ENCODE measurements at regions not wholly inside any gene's neighbourhood (a gene's known extent, or its start where the extent isn't known, plus 50 kb on each side); places are given as distances from the start of the nearest gene placed in this dataset.

- no peak for TF ChIP-seq FOSL1 (IDR thresholded peaks at IDR 0.05; ENCODE audit: low read depth)
- no peak for TF ChIP-seq CEBPB (IDR thresholded peaks at IDR 0.05; ENCODE audit: low read depth)
- TF ChIP-seq CTCF (IDR thresholded peaks at IDR 0.05 in 2 of 3, conservative IDR thresholded peaks at IDR 0.05 in 1 of 3; ENCODE audit: borderline replicate concordance in 1 of 3, insufficient read depth in 1 of 3, low read depth in 2 of 3, low read length in 2 of 3), result no peak
- TF ChIP-seq YY1 (IDR thresholded peaks at IDR 0.05; ENCODE audit: extremely low read depth, insufficient replicate concordance, low read depth, low read length), result no peak
- TF ChIP-seq POLR2A (IDR thresholded peaks at IDR 0.05; ENCODE audit: borderline replicate concordance, extremely low read depth, insufficient read depth, insufficient read length), result no peak
- TF ChIP-seq JUND (IDR thresholded peaks at IDR 0.05), result no peak
- no peak for TF ChIP-seq TCF7L2 (IDR thresholded peaks at IDR 0.05; ENCODE audit: borderline replicate concordance, extremely low read depth, insufficient read depth, insufficient read length)
- TF ChIP-seq, protein P1, sequence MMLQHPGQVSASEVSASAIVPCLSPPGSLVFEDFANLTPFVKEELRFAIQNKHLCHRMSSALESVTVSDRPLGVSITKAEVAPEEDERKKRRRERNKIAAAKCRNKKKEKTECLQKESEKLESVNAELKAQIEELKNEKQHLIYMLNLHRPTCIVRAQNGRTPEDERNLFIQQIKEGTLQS (IDR thresholded peaks at IDR 0.05), result no peak
- no peak for TF ChIP-seq CBX3 (IDR thresholded peaks at IDR 0.05; ENCODE audit: low read depth)
- no peak for TF ChIP-seq ZFX (IDR thresholded peaks at IDR 0.05)
- TF ChIP-seq ZNF274 (IDR thresholded peaks at IDR 0.05; ENCODE audit: low read depth, low read length), result no peak
- no peak for TF ChIP-seq ELF1 (IDR thresholded peaks at IDR 0.05; ENCODE audit: borderline replicate concordance, low read depth)
- no peak for TF ChIP-seq EGR1 (IDR thresholded peaks at IDR 0.05; ENCODE audit: low read depth)
- H3K36me3 ChIP-seq (ENCODE audit: control insufficient read depth in 1 of 2, insufficient read depth in 2 of 2, low read length in 2 of 2), result no peaks in the 10 kb centered on the region
- no peak overlapping the region for H3K27ac ChIP-seq (ENCODE audit: low read depth, low read length)
- peaks cover 11 to 31% of the 10 kb centered on the region in 2 experiments; a peak in 2 of 4 replicates for H3K9me3 ChIP-seq (ENCODE audit: control insufficient read depth in 1 of 2, insufficient read depth in 1 of 2, low read depth in 1 of 2, low read length in 2 of 2)
- no TSS peak for BruUV-seq (replicated peaks)
- ChIA-PET RAD21 (ENCODE audit: low non-redundant PET in 1 of 2, low total read pairs in 2 of 2, uncharacterized antibody in 2 of 2, unreplicated experiment in 2 of 2) (no interaction called here), POLR2A (no interaction called here), CTCF (no interaction called here)
- H3K4me3 ChIP-seq (replicated peaks in 1 of 2; ENCODE audit: low read depth in 1 of 2, low read length in 2 of 2), result no peak overlapping the region
- H2AFZ ChIP-seq (ENCODE audit: low read depth, low read length, poor library complexity, severe bottlenecking), result no peak overlapping the region
- H3K9me2 ChIP-seq (ENCODE audit: insufficient read depth), result no peaks in the 10 kb centered on the region
- H3K9ac ChIP-seq (ENCODE audit: low read length), result no peak overlapping the region
- intact Hi-C loops (cut with micrococcal nuclease), result no loop called here
- DNase-seq (ENCODE audit: low read depth, low spot score) (no peak), ATAC-seq (no peak)
- no peak overlapping the region for H3K4me2 ChIP-seq (ENCODE audit: low read length)
- H3K79me2 ChIP-seq (ENCODE audit: insufficient read depth, low read length), result no peaks in the 10 kb centered on the region
- no peaks in the 10 kb centered on the region for H3K4me1 ChIP-seq (ENCODE audit: control insufficient read depth in 1 of 2, insufficient read depth in 2 of 2, low read length in 2 of 2)
- no peaks in the 10 kb centered on the region for H3K27me3 ChIP-seq (ENCODE audit: insufficient read depth, low read length)
- no peaks in the 10 kb centered on the region for H4K20me1 ChIP-seq (ENCODE audit: insufficient read depth)
Observed at GRCh38 chr18:44502790-44503189, 177.9 kb upstream of the SETBP1 start.

Measured in HCT116 (cell line).